HG02870 (cell line): ENCODE measurements at regions not wholly inside any gene's neighbourhood (a gene's known extent, or its start where the extent isn't known, plus 50 kb on each side); places are given as distances from the start of the nearest gene placed in this dataset.
"Not testable (repeated sequence)": the region's sequence is repeated elsewhere in the genome, so short reads cannot be mapped to it uniquely, and the experiment has no call there.

Source experiments
- ATAC-seq: cut with Tn5 transposase; IDR thresholded peaks from one replicate; pipeline ENCODE4 v1.9.1; 2021; ENCODE audit warnings: mild to moderate bottlenecking, moderate library complexity; ENCODE audit not compliant: unreplicated experiment

GRCh38 chr6:84635081-84635761 is 129.2 kb downstream of the TBX18 start:
- no peak for ATAC-seq

GRCh38 chr6:84633771-84634170 is 130.6 kb downstream of the TBX18 start:
- no peak for ATAC-seq

- not testable (repeated sequence) for ATAC-seq
These were observed 137.9 kb downstream of the TBX18 start for GRCh38 chr6:84626527-84626926.

DNA sequence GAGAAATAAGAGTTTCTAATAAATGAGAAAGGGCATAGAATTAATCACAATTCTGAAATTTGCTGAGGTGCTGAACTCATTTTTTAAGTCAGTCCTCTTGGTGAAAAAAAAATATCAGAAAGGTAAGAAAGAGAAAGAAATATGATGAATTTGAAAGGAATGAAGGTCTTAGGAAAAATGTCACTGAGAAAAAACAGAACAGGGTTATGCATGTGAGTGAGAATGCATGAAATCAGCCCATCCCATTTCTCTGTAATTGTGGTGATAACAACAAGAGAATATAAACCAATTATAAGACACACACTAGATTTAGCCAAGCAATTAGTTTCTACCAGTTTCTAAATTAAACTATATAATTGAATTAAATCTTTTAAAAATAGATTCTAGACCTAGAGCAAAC is 138.9 kb downstream of the TBX18 start:
- no peak for ATAC-seq

DNA sequence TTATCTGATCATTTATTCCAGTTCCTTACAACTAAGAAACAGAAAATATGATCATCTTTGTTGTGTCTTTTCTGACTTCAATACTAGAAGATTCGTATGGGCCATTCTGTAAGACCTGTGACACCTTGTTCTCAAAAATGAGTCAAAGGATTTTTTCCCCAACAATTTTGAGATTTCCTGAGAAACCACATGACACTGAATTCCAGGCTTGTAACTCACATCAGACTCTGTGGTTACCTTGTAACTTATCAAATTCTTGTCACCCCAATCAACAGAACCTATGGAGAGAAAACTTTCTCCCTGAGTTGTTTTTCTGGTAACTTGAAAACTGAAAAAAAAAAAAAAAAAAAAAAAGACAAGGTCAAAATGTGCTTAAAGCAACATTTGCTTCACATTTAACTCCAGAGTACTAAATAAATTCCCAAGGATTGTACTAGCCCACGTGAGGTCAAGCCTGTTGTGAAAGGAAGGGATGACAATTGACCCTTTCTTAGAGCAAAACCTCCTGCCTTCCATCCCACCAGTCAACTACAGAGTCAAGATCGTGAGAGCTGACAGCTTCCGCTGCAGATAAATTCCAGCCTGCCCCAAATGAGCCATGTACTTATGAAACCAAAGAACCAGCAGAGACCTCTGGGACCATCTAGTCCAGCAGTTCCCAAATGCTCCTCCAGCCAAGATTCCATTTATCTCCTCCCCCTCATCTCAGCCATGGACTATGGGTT is 140.3 kb downstream of the TBX18 start:
- no peak for ATAC-seq

DNA sequence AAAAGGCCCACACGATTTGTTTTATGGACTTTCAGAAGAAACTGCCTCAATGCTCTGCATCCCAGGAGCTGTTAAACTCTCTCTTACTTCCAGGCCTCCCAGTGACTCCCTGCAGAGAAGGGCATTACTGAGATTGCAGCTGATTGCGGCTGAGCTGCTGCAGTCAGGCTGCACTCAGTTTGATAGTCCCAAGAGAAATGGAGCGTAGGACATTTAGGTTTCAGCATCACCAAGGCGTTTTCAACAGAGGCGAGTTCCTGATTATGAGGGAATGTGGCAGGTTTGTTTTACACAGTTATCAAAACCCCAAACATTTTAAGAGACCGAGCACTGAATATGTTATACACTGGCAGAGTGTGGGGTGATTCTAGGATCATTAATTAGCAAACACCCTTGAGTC is 145.6 kb downstream of the TBX18 start:
- ATAC-seq, result no peak

GRCh38 chr6:84618046-84618752 is 146.2 kb downstream of the TBX18 start:
- ATAC-seq, result no peak

GRCh38 chr6:84615987-84616386 is 148.4 kb downstream of the TBX18 start:
- ATAC-seq, result no peak

GRCh38 chr6:84615113-84615850 is 149.1 kb downstream of the TBX18 start:
- no peak for ATAC-seq

- no peak for ATAC-seq
These were observed 157.5 kb downstream of the TBX18 start for GRCh38 chr6:84606860-84607259.

DNA sequence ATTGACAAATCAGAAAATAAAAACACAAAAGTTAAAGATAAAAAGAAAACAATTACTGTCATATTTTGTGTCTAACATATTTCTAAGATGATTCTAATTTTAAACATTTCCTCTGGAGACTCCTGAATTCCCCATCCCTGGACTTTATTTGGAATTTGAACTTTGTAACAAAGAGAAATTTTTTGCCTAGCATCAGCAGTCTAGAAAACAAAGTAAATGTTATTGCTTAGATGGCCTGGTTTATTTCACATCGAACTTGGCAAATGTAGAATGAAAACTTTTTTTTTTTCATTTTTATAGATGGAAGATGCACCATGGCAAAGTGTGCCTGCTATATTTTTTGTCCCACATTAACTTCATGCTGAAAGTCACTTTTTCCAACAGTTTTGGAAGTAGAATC is 159.1 kb downstream of the TBX18 start:
- ATAC-seq, result no peak

DNA sequence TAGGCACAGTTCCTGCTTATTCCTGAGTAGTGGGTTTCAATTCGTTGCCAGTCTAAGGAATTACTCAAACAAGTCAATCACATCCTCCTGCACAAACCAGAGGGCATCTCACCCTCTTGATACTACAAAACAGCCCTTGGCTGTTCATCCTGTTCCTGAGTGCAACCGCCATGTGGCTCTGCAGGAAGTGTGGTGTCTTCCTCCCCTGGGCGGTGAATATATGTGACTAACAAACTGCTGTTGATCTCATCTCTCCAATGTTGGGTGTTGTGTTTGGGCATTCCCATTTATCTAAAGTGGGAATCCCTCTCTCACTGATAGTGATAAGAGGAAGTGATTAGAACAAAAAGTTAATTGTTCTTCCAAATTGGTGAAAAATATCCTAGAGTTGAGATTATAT is 163.0 kb downstream of the TBX18 start:
- no peak for ATAC-seq

- no peak for ATAC-seq
These were observed 164.4 kb downstream of the TBX18 start for GRCh38 chr6:84599991-84600390.

GRCh38 chr6:84597238-84597875 is 167.0 kb downstream of the TBX18 start:
- ATAC-seq, result no peak

DNA sequence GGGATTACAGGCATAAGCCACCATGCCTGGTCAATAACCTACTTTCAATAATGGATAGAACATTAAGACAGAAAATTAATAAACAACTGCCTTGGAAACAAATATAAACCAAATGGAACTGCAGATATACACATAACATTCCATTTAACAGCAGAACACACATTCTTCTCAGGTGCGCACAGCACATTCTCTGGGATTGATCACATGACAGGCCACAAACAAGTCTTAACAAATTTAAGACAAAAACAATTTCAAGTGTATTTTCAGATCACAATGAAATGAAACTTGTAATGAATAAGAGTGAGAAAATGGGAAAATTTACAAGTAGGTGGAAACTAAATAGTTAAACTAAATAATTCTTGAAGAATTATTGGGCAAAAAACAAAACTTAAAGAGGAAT is 167.9 kb downstream of the TBX18 start:
- ATAC-seq, result no peak

- no peak for ATAC-seq
These were observed 175.7 kb downstream of the TBX18 start for GRCh38 chr6:84588697-84589080.

DNA sequence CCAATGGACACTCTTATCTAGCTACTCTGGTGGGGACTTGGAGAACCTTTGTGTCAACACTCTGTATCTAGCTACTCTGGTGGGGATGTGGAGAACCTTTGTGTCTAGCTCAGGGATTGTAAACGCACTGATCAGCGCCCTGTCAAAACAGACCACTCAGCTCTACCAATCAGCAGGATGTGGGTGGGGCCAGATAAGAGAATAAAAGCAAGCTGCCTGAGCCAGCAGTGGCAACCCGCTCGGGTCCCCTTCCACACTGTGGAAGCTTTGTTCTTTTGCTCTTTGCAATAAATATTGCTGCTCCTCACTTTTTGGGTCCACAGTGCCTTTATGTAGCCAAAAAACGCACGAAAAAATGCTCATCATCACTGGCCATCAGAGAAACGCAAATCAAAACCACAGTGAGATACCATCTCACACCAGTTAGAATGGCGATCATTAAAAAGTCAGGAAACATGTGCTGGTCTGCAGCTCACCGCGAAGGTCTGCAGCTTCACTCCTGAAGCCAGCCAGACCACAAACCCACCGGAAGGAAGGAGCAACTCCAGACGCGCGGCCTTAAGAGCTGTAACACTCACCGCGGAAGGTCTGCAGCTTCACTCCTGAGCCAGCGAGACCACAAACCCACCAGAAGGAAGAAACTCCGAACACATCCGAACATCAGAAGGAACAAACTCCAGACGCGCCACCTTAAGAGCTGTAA is 176.3 kb downstream of the TBX18 start:
- ATAC-seq, result not testable (repeated sequence)

DNA sequence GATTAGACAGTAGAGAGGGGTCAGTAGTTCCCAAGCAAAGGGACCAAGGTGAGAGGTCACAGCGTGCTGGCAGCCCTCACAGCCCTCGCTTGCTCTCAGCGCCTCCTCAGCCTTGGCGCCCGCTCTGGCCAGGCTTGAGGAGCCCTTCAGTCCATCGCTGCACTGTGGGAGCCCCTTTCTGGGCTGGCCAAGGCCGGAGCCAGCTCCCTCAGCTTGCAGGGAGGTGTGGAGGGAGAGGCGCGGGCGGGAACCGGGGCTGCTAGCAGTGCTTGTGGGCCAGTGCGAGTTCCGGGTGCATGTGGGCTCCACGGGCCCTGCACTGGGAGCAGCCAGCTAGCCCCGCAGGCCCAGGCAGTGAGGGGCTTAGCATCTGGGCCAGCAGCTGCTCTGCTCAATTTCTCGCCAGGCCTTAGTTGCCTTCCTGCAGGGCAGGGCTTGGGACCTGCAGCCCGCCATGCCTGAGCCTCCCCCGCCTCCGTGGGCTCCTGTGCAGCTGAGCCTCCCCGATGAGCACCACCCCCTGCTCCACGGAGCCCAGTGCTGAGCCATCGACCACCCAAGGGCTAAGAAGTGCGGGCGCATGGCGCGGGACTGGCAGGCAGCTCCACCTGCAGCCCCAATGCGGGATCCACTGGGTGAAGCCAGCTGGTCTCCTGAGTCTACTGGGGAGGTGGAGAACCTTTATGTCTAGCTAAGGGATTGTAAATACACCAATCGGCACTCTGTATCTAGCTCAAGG is 177.0 kb downstream of the TBX18 start:
- ATAC-seq, result not testable (repeated sequence)

- ATAC-seq, result no peak
These were observed 180.6 kb downstream of the TBX18 start for GRCh38 chr6:84583784-84584183.

GRCh38 chr6:84582997-84583396 is 181.4 kb downstream of the TBX18 start:
- ATAC-seq, result no peak
